Heart left ventricle (tissue), 16 donors: ENCODE measurements at regions not wholly inside any gene's neighbourhood (a gene's known extent, or its start where the extent isn't known, plus 50 kb on each side); places are given as distances from the start of the nearest gene placed in this dataset.

Experiments used
- ATAC-seq, 4 donors: fragments of 200-7000 bp; cut with Tn5 transposase; one replicate each; pipeline ENCODE4 v1.9.1; 2020 to 2022; ENCODE audit warnings: moderate library complexity in 4 of 4, mild to moderate bottlenecking in 3 of 4, moderate number of reproducible peaks in 1 of 4
- DNase-seq, 5 donors: peaks; one replicate each; pipeline ENCODE4 v3.0.0-alpha.2; 2020
- H3K27ac ChIP-seq, 12 donors: fragments of 200-600 bp; sonication (generic) in 4 of 12; one replicate each; pipeline versions ENCODE4 v1.5.0 to v1.8.0; 2016 to 2022; ENCODE audit warnings: mild to moderate bottlenecking in 2 of 12
- H3K27me3 ChIP-seq, 9 donors: fragments of 200-600 bp; sonication (generic) in 2 of 9; one replicate each; pipeline versions ENCODE4 v1.5.1 to v1.8.0; 2016 to 2022; ENCODE audit warnings: mild to moderate bottlenecking in 3 of 9
- H3K36me3 ChIP-seq, 9 donors: fragments of 200-600 bp; sonication (generic) in 2 of 9; one replicate each; pipeline versions ENCODE4 v1.5.0 to v1.8.0; 2018 to 2022; ENCODE audit warnings: mild to moderate bottlenecking in 2 of 9
- H3K4me1 ChIP-seq, 12 donors: fragments of 200-600 bp; sonication (generic) in 4 of 12; one replicate each; pipeline versions ENCODE4 v1.5.0 to v1.8.0; 2016 to 2022; ENCODE audit warnings: mild to moderate bottlenecking in 3 of 12
- H3K4me3 ChIP-seq, 12 donors: fragments of 200-600 bp; sonication (generic) in 4 of 12; one replicate each; pipeline versions ENCODE4 v1.5.0 to v1.8.0; 2017 to 2022; ENCODE audit warnings: mild to moderate bottlenecking in 9 of 12, moderate library complexity in 4 of 12
- H3K9me3 ChIP-seq, 12 donors: fragments of 200-600 bp; sonication (generic) in 4 of 12; one replicate each; pipeline versions ENCODE4 v1.5.0 to v1.8.0; 2016 to 2022; ENCODE audit warnings: mild to moderate bottlenecking in 1 of 12
- CTCF ChIP-seq, 12 donors: fragments of 200-600 bp; sonication (generic) in 4 of 12; IDR thresholded peaks; one replicate each; pipeline versions ENCODE4 v1.5.0 to v1.8.0; 2018 to 2022; ENCODE audit warnings: antibody characterized with exemption in 12 of 12, mild to moderate bottlenecking in 5 of 12
- POLR2A ChIP-seq, 2 donors: fragments of 450-650 bp; IDR thresholded peaks; one replicate each; pipeline ENCODE4 v1.6.1; 2017; ENCODE audit warnings: antibody characterized with exemption in 2 of 2, mild to moderate bottlenecking in 2 of 2, moderate library complexity in 2 of 2
- WGBS, 4 donors: extraction: QIAGEN DNeasy Blood & Tissue Kit in 2 of 4; methylation state at CpG; one replicate each; pipeline versions ENCODE4 v1.1.5 to v1.1.7; 2013 to 2018; 5-methylcytosine and 5-hydroxymethylcytosine counted together
- intact Hi-C, 10 donors: fragments of 100-400 bp; cut with DNase I; formaldehyde crosslinking; loops; one replicate each; pipeline versions ENCODE4 v1.11.1 to v1.14.2; 2022
- donor health status: ischemic (EF 13 %, LVEDD 7.1; RV severe dilation, severe dysfunction).
- donor health status: healthy with polysubstance abuse.
- donor health status: DM: no; HTN: yes; CAD: no.
- donor health status: DM: no; HTN: no; CAD: no.
- donor health status: ischemic (EF 25% LVEDD 6.9; RV normal size, moderate dysfunction).
- donor health status: ischemic (EF 25% LVEDD 5.7; RV mildly dilated, moderate dysfunction).
- donor health status: healthy.
- donor health status: DM: yes; HTN: yes; CAD: no.
- donor health status: ischemic (EF 35%, LVEDD 5.7; RV mildly dilated, moderate dysfunction).
- donor health status: nonischemic (EF 11% LVEDD 7.7; RV severe dilation, severe dysfunction).
- donor health status: DM: yes; HTN: yes; CAD: no.
- donor health status: PGD.
- donor health status: ischemic (EF 29% LVEDD 5.4; RV normal size, mild dysfunction).
- donor health status: nonischemic (EF 23%, LVEDD 6.1; RV moderate dilation, normal function).

GRCh38 chr7:17626235-17626634, 314.1 kb downstream of the SNX13 start:
- ATAC-seq (no peak), DNase-seq (no peak)
- Histone ChIP-seq H3K36me3 (no peaks in the 10 kb centered on the region), H3K27ac (no peak overlapping the region), H3K9me3 (no peaks in the 10 kb centered on the region), H3K4me1 (peaks cover 0 to 7% (median 0%) of the 10 kb centered on the region in 12 donors), H3K4me3 (no peak overlapping the region), H3K27me3 (no peaks in the 10 kb centered on the region)
- intact Hi-C loops, result no loop called here
- TF ChIP-seq POLR2A (IDR thresholded peaks at IDR 0.05) (no peak), CTCF (IDR thresholded peaks at IDR 0.05) (no peak)

GRCh38 chr7:17631061-17631460, 309.2 kb downstream of the SNX13 start:
- intact Hi-C loops, result no loop called here
- WGBS, 4 donors, result 84 to 91% (median 87%) methylated on average over 3 of the region's 3 CpGs
- H3K36me3 ChIP-seq, result no peaks in the 10 kb centered on the region
- TF ChIP-seq POLR2A (IDR thresholded peaks at IDR 0.05), result no peak
- TF ChIP-seq CTCF (IDR thresholded peaks at IDR 0.05), result no peak
- no peaks in the 10 kb centered on the region for H3K27me3 ChIP-seq
- ATAC-seq, result no peak
- H3K9me3 ChIP-seq, result no peaks in the 10 kb centered on the region
- H3K4me3 ChIP-seq, result no peak overlapping the region
- no peak for DNase-seq
- H3K4me1 ChIP-seq, result peaks cover 0 to 4% (median 0%) of the 10 kb centered on the region in 12 donors
- no peak overlapping the region for H3K27ac ChIP-seq

- Histone ChIP-seq H3K27ac (no peak overlapping the region), H3K9me3 (no peaks in the 10 kb centered on the region), H3K27me3 (no peaks in the 10 kb centered on the region), H3K36me3 (no peaks in the 10 kb centered on the region), H3K4me1 (peaks cover 0 to 4% (median 0%) of the 10 kb centered on the region in 12 donors), H3K4me3 (no peak overlapping the region)
- WGBS, 4 donors, result 61 to 75% (median 67%) methylated on average over 2 of the region's 2 CpGs
- no peak for DNase-seq
- intact Hi-C loops, result no loop called here
- TF ChIP-seq POLR2A (IDR thresholded peaks at IDR 0.05) (no peak), CTCF (IDR thresholded peaks at IDR 0.05) (no peak)
- no peak for ATAC-seq
Measured at GRCh38 chr7:17632384-17632783, 307.9 kb downstream of the SNX13 start.

GRCh38 chr7:17633067-17633466, 307.2 kb downstream of the SNX13 start:
- ATAC-seq (peak in 2 of 4 donors; percentile 28 to 52), DNase-seq (no peak)
- Histone ChIP-seq H3K9me3 (no peaks in the 10 kb centered on the region), H3K27me3 (no peaks in the 10 kb centered on the region), H3K36me3 (no peaks in the 10 kb centered on the region), H3K27ac (no peak overlapping the region), H3K4me1 (peaks cover 0 to 4% (median 0%) of the 10 kb centered on the region in 12 donors), H3K4me3 (no peak overlapping the region)
- TF ChIP-seq POLR2A (IDR thresholded peaks at IDR 0.05), result no peak
- no peak for TF ChIP-seq CTCF (IDR thresholded peaks at IDR 0.05)
- 57 to 76% (median 71%) methylated on average over 1 of the region's 1 CpG for WGBS, 4 donors
- intact Hi-C loops, result no loop called here
